Uterus (tissue), 2 donors: ENCODE measurements at regions not wholly inside any gene's neighbourhood (a gene's known extent, or its start where the extent isn't known, plus 50 kb on each side); places are given as distances from the start of the nearest gene placed in this dataset.

Experiments
- POLR2A ChIP-seq, 2 donors: fragments of 450-650 bp; IDR thresholded peaks; one replicate each; pipeline ENCODE4 v1.6.1; 2016; ENCODE audit warnings: antibody characterized with exemption in 2 of 2, mild to moderate bottlenecking in 1 of 2, moderate library complexity in 1 of 2
- TF ChIP-seq, protein P1 (sequence below), 4 experiments: fragments of 200-600 bp in 2 of 4; fragments of 450-650 bp in 2 of 4; sonication (generic) in 2 of 4; IDR thresholded peaks; one replicate each; pipeline ENCODE4 v1.5.1; 2016 to 2019; ENCODE audit warnings: antibody characterized with exemption in 4 of 4, mild to moderate bottlenecking in 2 of 4, moderate library complexity in 1 of 4

DNA sequence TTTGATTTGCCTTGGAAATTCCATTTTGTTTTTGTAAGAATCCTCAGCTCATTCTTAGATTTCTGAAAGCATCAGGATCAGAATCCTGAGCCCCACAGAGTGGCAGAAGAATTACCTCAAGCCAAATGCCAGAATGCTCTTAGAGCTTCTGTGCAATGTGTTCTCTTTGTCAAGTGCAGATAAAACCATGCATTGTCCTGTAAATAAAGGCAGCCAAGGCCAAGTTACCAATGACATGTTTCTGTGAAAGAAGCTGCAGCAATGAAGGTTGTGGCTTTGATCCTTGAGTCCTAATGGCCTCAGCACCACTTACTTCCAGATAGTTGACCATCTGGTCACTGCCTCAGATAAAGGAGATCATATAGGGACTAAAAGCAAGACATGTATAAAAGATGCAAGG is 343.3 kb upstream of the AKR1E2 start:
- TF ChIP-seq, protein P1, sequence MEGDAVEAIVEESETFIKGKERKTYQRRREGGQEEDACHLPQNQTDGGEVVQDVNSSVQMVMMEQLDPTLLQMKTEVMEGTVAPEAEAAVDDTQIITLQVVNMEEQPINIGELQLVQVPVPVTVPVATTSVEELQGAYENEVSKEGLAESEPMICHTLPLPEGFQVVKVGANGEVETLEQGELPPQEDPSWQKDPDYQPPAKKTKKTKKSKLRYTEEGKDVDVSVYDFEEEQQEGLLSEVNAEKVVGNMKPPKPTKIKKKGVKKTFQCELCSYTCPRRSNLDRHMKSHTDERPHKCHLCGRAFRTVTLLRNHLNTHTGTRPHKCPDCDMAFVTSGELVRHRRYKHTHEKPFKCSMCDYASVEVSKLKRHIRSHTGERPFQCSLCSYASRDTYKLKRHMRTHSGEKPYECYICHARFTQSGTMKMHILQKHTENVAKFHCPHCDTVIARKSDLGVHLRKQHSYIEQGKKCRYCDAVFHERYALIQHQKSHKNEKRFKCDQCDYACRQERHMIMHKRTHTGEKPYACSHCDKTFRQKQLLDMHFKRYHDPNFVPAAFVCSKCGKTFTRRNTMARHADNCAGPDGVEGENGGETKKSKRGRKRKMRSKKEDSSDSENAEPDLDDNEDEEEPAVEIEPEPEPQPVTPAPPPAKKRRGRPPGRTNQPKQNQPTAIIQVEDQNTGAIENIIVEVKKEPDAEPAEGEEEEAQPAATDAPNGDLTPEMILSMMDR (IDR thresholded peaks at IDR 0.05), result no peak
- TF ChIP-seq POLR2A (IDR thresholded peaks at IDR 0.05), result no peak
